ENCODE measurements at regions not wholly inside any gene's neighbourhood (a gene's known extent, or its start where the extent isn't known, plus 50 kb on each side); places are given as distances from the start of the nearest gene placed in this dataset.

- Histone ChIP-seq H3K79me2 (ENCODE audit: control insufficient read depth, insufficient read depth, low read length) (no peaks in the 10 kb centered on the region), H3K9ac (ENCODE audit: low read length) (no peak overlapping the region), H3K4me1 (ENCODE audit: control insufficient read depth in 2 of 2, insufficient read depth in 2 of 2, low read length in 2 of 2) (no peaks in the 10 kb centered on the region), H3K9me3 (ENCODE audit: control extremely low read depth in 1 of 3, control insufficient read depth in 2 of 3, insufficient read depth in 1 of 3, low read length in 2 of 3) (no peaks in the 10 kb centered on the region), H3K36me3 (replicated peaks in 1 of 2; ENCODE audit: control extremely low read depth in 1 of 2, control insufficient read depth in 1 of 2, extremely low read depth in 1 of 2, insufficient read depth in 2 of 2, low read length in 1 of 2) (no peaks in the 10 kb centered on the region), H2AFZ (ENCODE audit: insufficient read depth, low read depth, low read length, poor library complexity, severe bottlenecking) (no peak overlapping the region), H3K4me3 (ENCODE audit: control extremely low read depth in 1 of 5, extremely low read depth in 1 of 5, insufficient read depth in 1 of 5, low read depth in 2 of 5, low read length in 4 of 5) (no peak overlapping the region), H3K27me3 (replicated peaks in 1 of 4; ENCODE audit: control extremely low read depth in 1 of 4, control insufficient read depth in 3 of 4, insufficient read depth in 4 of 4, low read length in 3 of 4) (no peaks in the 10 kb centered on the region), H3K4me2 (replicated peaks; ENCODE audit: low read depth, low read length, poor library complexity, severe bottlenecking) (no peak overlapping the region), H4K20me1 (ENCODE audit: control insufficient read depth, insufficient read depth, low read length, poor library complexity, severe bottlenecking) (no peaks in the 10 kb centered on the region), H3K27ac (ENCODE audit: low read length in 2 of 2) (no peak overlapping the region)
- TF ChIP-seq EZH2 (IDR thresholded peaks at IDR 0.05; ENCODE audit: borderline replicate concordance, insufficient read depth, low read depth, low read length, poor library complexity, severe bottlenecking) (no peak), CTCF (IDR thresholded peaks at IDR 0.05) (no peak)
- no peak for DNase-seq
- no peak for ATAC-seq (ENCODE audit: low read depth)
- Mint-ChIP-seq H3K9me3 (ENCODE audit: insufficient read depth) (peaks cover 5% of the 10 kb centered on the region), H3K4me3 (no peak overlapping the region), H3K27me3 (no peaks in the 10 kb centered on the region), H3K4me1 (no peaks in the 10 kb centered on the region), H3K27ac (no peak overlapping the region)
- 80% methylated on average over 1 of the region's 4 CpGs for WGBS (ENCODE audit: insufficient coverage)
- intact Hi-C loops (cut with micrococcal nuclease) = no loop called here
- CTCF ChIA-PET = no interaction called here
- POLR2A ChIA-PET = no interaction called here
These were observed 186.8 kb downstream of the KIF2B start for GRCh38 chr17:54009502-54009901.

DNA sequence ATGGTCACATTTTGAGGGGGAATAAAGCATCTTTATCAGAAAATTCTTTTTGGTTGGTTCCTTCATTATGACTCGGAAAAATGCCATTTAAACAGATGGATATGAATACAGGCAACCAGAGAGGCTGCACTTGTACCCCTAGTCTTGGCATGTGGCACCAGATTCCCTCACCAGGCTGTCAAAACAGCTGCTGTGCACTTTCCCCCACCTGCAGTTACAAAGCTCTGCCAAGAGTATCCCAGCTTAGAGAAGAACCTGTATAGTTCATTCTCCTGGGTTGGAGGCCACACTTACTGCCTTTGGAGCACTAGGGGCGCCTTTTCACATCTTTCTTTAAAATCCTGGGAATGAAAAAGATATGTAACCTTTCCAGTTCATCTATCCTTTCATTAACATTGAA, 190.3 kb downstream of the KIF2B start:
- Mint-ChIP-seq H3K4me3 (no peak overlapping the region), H3K27me3 (no peaks in the 10 kb centered on the region), H3K4me1 (no peaks in the 10 kb centered on the region), H3K9me3 (ENCODE audit: insufficient read depth) (peaks cover 8% of the 10 kb centered on the region), H3K27ac (no peak overlapping the region)
- H3K27me3 ChIP-seq (replicated peaks in 1 of 4; ENCODE audit: control extremely low read depth in 1 of 4, control insufficient read depth in 3 of 4, insufficient read depth in 4 of 4, low read length in 3 of 4) = no peaks in the 10 kb centered on the region
- no peak overlapping the region for H3K4me2 ChIP-seq (replicated peaks; ENCODE audit: low read depth, low read length, poor library complexity, severe bottlenecking)
- no peak overlapping the region for H2AFZ ChIP-seq (ENCODE audit: insufficient read depth, low read depth, low read length, poor library complexity, severe bottlenecking)
- TF ChIP-seq CTCF (IDR thresholded peaks at IDR 0.05) (no peak), EZH2 (IDR thresholded peaks at IDR 0.05; ENCODE audit: borderline replicate concordance, insufficient read depth, low read depth, low read length, poor library complexity, severe bottlenecking) (no peak)
- intact Hi-C loops (cut with micrococcal nuclease) = no loop called here
- H3K36me3 ChIP-seq (replicated peaks in 1 of 2; ENCODE audit: control extremely low read depth in 1 of 2, control insufficient read depth in 1 of 2, extremely low read depth in 1 of 2, insufficient read depth in 2 of 2, low read length in 1 of 2) = no peaks in the 10 kb centered on the region
- H3K9ac ChIP-seq (ENCODE audit: low read length) = no peak overlapping the region
- POLR2A ChIA-PET = no interaction called here
- CTCF ChIA-PET = no interaction called here
- WGBS (ENCODE audit: insufficient coverage) = no CpG with 5 or more reads among the region's 2 CpGs
- H3K9me3 ChIP-seq (ENCODE audit: control extremely low read depth in 1 of 3, control insufficient read depth in 2 of 3, insufficient read depth in 1 of 3, low read length in 2 of 3) = no peaks in the 10 kb centered on the region
- no peak for DNase-seq
- H4K20me1 ChIP-seq (ENCODE audit: control insufficient read depth, insufficient read depth, low read length, poor library complexity, severe bottlenecking) = no peaks in the 10 kb centered on the region
- no peaks in the 10 kb centered on the region for H3K4me1 ChIP-seq (ENCODE audit: control insufficient read depth in 2 of 2, insufficient read depth in 2 of 2, low read length in 2 of 2)
- no peaks in the 10 kb centered on the region for H3K79me2 ChIP-seq (ENCODE audit: control insufficient read depth, insufficient read depth, low read length)
- no peak overlapping the region for H3K27ac ChIP-seq (ENCODE audit: low read length in 2 of 2)
- H3K4me3 ChIP-seq (ENCODE audit: control extremely low read depth in 1 of 5, extremely low read depth in 1 of 5, insufficient read depth in 1 of 5, low read depth in 2 of 5, low read length in 4 of 5) = no peak overlapping the region
- ATAC-seq (ENCODE audit: low read depth) = no peak
